HG02870 (cell line): ENCODE measurements at regions not wholly inside any gene's neighbourhood (a gene's known extent, or its start where the extent isn't known, plus 50 kb on each side); places are given as distances from the start of the nearest gene placed in this dataset.
"Not testable (repeated sequence)": the region's sequence is repeated elsewhere in the genome, so short reads cannot be mapped to it uniquely, and the experiment has no call there.

Experiments
- ATAC-seq: cut with Tn5 transposase; IDR thresholded peaks from one replicate; pipeline ENCODE4 v1.9.1; 2021; ENCODE audit warnings: mild to moderate bottlenecking, moderate library complexity; ENCODE audit not compliant: unreplicated experiment

DNA sequence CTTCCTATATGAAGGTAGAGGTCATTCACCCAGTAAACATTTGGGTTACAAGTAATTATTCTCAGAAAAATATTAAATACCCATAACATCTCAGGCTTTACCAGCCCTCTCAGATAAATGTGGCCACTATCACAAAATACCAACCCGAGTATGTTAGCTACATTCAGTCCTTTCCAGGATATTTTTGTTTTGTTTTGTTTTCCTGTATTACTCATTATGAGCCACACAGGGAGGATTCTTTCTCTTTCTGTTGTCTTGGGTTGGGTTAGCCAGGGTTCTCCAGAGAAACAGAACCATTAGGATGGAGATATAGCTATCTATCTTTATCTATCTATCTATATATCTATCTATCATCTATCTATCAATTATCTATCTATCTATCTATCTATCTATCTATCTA lies 947.6 kb upstream of the MDGA2 start:
- no peak for ATAC-seq

- no peak for ATAC-seq
Observed at GRCh38 chr14:48618057-48618456, 942.7 kb upstream of the MDGA2 start.

- no peak for ATAC-seq
Observed at GRCh38 chr14:48616931-48617330, 941.5 kb upstream of the MDGA2 start.

DNA sequence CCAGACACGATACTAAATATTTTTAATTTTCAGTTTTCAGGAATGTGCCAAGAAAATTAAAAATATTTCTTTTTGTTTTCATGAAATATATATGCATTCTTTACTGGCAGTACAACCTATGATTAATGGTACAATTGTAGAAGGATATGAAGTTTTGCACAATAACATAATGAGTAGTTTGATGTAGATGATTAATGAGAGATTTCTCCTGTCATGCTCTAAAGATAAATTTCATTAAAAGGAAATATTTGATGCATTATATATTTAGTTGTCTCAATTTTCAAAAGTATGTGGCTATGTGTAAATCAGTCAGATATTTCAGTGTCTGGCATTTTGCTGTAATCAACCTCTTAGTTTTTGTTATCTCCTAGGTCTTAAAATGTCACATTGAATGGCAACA lies 940.2 kb upstream of the MDGA2 start:
- ATAC-seq: no peak

DNA sequence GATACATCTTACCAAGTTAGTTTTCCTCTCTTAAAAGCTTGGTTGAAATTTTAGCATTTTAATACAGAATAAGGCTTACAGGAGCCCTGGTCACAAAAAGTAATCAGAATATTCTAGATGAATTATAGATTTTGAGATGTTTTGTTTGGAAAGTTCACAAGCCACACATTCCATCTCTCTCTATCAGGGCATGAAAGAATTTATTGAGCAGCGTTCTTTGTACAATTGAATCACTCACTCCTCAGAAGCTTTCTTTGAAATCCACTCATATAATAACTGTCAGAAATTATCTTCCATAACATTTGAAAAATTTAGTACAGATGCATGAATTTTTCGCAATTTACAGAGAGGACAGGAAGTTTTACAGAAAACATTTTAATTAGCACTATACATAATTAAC lies 938.6 kb upstream of the MDGA2 start:
- no peak for ATAC-seq

DNA sequence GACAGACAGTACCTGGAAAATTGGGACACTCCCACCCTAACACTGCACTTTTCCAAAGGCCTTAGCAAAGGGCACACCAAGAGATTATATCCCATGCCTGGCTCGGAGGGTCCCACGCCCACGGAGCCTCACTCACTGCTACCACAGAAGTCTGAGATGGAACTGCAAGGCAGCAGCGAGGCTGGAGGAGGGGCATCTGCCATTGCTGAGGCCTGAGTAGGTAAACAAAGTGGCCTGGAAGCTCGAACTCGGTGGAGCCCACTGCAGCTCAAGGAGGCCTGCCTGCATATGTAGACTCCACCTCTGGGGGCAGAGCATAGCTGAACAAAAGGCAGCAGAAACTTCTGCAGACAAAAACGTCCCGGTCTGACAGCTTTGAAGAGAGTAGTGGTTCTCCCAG lies 931.6 kb upstream of the MDGA2 start:
- ATAC-seq: not testable (repeated sequence)

DNA sequence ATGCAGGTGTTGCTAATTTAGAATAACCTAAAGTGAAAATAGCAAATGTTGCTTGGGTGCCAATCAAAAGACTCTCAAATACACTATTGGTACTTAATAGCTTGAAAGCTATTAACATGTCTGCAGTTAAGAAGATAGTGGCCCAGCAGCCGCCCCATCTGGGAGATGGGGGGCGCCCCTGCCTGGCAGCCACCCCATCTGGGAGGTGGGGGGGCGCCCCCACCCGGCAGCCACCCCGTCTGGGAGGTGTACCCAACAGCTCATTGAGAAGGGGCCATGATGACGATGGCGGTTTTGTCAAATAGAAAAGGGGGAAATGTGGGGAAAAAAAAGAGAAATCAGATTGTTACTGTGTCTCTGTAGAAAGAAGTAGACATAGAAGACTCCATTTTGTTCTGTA lies 923.1 kb upstream of the MDGA2 start:
- no peak for ATAC-seq

DNA sequence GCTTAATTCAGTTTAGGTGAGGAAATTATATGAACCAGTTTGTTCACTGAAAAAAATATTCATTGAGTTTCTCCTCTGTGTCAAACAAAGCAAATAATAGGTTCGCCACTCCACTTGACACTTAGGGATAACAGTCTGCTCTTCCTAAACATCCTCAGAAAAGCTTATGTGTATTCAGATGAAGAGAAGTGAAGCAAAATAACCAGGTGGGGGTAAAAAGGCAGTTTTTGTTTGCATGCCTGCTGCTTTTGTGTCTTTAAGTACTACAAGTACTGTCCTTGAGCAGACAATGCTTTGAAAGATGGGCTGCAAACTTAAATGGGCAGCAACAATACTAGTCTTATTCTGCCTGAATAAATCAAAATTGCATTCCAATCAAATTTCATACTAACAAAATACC lies 910.7 kb upstream of the MDGA2 start:
- no peak for ATAC-seq

DNA sequence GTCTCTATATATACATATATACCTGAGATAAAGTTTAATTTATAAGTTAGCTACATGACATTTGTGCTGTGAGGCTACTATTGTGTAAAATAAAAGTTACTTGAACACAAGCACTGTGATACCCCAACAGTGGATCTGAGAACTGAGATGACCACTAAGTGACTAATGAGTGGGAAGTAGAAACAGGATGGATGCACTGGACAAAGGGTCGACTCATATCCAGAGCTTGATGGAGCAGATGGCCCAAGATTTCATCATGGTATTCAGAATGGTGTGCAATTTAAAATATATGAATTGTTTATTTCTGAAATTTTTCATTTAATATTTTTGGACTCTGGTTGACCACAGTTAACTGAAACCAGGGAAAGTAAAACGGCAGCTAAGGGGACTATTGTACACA lies 908.6 kb upstream of the MDGA2 start:
- ATAC-seq: no peak

- ATAC-seq: no peak
Observed at GRCh38 chr14:48582938-48583337, 907.5 kb upstream of the MDGA2 start.

DNA sequence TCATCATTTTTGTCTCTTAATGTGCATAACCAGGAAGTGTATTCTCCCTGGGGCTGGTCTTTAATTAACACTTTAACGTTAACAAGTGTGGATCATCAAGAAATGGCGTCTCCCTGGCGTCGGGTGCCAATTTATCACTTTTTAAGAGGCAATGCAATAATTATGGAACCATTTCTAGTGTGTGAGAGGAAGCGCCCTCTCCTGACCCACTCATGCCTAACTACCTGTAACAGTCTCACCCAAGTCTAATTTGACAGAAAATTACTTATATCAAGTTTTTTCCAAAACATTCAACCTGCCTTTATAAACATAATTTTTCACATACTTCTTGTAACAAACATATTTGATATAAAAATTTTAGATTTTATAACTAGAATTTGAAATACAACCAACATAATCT lies 905.3 kb upstream of the MDGA2 start:
- no peak for ATAC-seq

- ATAC-seq: no peak
Observed at GRCh38 chr14:48575772-48576171, 900.4 kb upstream of the MDGA2 start.

DNA sequence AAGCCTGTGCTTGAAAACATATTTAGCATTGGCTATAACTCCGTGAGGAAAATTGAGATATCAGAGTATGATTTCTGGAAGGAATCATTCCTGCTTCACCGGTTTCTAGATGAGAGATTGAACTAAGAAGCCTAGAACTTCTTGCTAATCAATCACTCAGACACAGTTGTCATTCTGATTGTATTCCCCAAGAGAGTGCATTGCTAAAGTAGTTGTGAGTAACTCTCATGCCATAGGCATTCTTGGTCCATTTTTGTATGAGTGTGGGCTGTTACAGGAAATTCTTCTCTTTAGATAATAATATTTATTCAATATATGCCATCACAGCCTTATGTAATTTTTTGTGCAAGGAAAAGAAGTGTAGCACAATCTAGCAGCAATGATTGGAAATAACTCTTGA lies 893.3 kb upstream of the MDGA2 start:
- ATAC-seq: no peak

GRCh38 chr14:48568252-48568651 lies 892.8 kb upstream of the MDGA2 start:
- no peak for ATAC-seq

GRCh38 chr14:48563489-48563888 lies 888.1 kb upstream of the MDGA2 start:
- no peak for ATAC-seq

DNA sequence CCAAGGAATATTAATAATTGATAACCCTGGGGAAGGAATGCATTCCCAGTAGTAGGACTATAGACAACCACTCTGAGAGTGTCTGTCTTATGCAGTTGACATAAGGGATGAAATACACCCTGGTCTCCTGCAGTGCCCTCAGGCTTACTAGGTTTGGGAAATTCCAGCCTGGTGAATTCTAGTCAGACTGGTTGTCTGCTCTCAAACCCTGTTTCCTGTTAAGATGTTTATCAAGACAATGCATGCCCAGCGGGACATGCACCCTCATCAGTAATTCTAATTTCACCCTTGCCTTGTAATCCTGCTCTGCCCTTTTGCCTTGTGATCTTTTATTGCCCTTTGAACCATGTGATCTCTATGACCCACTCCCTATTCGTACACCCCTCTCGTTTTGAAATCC lies 886.0 kb upstream of the MDGA2 start:
- not testable (repeated sequence) for ATAC-seq

DNA sequence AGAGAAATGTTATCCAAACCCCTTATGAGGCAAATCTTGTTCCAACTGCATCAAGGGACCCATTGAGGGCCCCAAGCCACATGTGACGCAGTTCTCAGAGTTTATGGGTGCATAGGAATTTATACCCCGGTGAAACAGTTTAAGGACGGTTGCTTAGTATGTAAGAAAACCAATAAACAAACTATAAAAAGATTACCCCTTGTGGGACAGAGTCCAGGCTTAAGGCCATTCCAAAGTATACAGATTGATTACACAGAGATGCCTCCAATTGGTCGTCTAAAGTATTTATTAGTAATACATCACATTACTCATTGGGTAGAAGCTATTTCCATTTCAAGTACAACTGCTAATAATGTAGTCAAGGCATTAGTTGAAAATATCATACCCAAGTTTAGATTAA lies 885.0 kb upstream of the MDGA2 start:
- ATAC-seq: no peak

DNA sequence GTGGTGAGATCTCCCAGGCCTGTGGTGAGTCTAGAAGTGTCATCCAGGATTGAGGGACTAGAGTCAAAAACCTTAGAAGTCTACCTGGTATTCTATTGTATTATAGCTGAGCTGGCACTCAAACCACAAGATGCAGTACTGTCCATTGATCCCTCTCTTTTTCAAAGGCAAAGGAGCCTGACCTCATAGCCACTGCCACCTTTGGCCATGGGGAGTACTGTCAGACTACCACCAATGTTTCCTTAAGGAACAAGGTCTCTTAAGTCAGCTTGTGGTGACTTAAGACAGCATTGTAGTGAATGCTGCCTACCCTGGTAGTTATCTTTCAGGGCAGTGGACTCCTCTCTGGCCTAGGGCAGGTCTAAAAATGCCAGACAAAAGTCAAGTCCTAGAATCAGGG lies 878.0 kb upstream of the MDGA2 start:
- no peak for ATAC-seq

DNA sequence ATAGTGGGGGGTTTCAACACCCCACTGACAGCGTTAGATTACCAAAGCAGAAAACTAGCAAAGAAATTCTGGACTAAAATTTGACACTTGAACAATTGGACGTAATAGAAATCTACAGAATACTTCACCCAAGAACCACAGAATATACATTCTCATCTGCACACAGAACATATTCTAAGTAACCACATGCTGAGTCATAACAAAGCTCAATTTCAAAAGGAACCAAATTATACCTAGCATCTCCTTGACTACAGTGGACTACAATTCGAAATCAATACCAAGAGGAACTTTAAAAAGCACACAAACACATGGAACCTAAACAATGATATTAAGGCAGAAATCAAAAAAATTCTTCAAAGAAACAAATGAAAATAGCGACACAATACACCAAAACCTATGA lies 871.6 kb upstream of the MDGA2 start:
- no peak for ATAC-seq

- no peak for ATAC-seq
Observed at GRCh38 chr14:48537600-48537999, 862.2 kb upstream of the MDGA2 start.

- ATAC-seq: no peak
Observed at GRCh38 chr14:48536318-48536717, 860.9 kb upstream of the MDGA2 start.

- no peak for ATAC-seq
Observed at GRCh38 chr14:48527832-48528231, 852.4 kb upstream of the MDGA2 start.

GRCh38 chr14:48526307-48526706 lies 850.9 kb upstream of the MDGA2 start:
- ATAC-seq: no peak

DNA sequence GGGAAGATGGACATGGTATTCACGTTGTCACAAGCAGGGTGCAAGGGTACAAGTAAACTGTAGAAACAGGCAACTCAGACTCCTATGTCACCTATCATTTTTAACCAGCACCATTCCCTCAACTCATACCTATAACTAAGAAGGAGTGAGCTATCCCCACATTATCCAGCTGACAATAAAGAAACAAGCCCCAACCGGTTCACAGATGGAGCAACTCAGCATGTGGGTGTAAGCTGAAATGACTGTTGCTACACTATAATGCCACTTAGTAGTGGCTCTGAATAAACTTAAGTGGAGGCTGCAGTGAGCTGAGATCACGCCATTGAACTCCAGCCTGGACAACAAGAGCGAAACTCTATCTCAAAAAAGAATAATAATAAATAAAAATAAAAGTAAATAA lies 829.5 kb upstream of the MDGA2 start:
- no peak for ATAC-seq
